ENCODE measurements at regions not wholly inside any gene's neighbourhood (a gene's known extent, or its start where the extent isn't known, plus 50 kb on each side); places are given as distances from the start of the nearest gene placed in this dataset.

DNA sequence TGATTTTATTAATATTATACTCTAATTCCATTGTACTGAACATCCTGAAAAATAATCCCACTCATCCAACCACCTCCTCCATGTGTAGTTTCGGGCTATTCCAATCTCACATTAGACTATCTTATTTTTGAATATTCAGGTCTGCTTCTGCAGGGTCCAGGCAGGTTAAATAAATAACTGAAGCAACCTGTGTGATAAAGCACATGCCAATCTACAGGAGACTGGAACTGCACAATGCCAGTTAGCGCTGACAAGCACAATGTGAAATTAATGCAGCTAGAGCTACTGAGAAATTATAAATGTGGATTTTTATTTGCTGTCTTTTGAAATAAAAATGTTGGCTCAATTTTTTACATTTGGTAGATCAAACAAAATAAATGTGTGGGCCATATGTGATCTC is 540.1 kb upstream of the ATXN8OS start:
- TF ChIP-seq CTCF (IDR thresholded peaks at IDR 0.05; ENCODE audit: insufficient read depth, low read length, poor library complexity, severe bottlenecking), result no peak
- TF ChIP-seq EZH2phosphoT487 (conservative IDR thresholded peaks at IDR 0.05; ENCODE audit: low read length), result no peak
